A549 (cell line): ENCODE measurements at regions not wholly inside any gene's neighbourhood (a gene's known extent, or its start where the extent isn't known, plus 50 kb on each side); places are given as distances from the start of the nearest gene placed in this dataset.

ENCODE experiments used
- ATAC-seq, 2 experiments: fragments of 200-7000 bp in 1 of 2; fragments of >200 bp in 1 of 2; cut with Nextera tagmentation in 1 of 2; cut with Tn5 transposase in 1 of 2; 3 replicates each; pipeline versions ENCODE4 v1.8.0 to v1.9.1; 2018 to 2020; ENCODE audit warnings: mild to moderate bottlenecking in 1 of 2, moderate library complexity in 1 of 2
- CTCF ChIA-PET: fragments of 300-600 bp; sonication (Branson Sonifier 250); formaldehyde crosslinking; extraction: SDS; loops from one replicate; lab custom pipeline; 2021; ENCODE audit warnings: antibody characterized with exemption, inconsistent platforms; lab: Yijun Ruan, JAX
- POLR2A ChIA-PET: fragments of 350-600 bp; formaldehyde crosslinking; extraction: SDS; loops from one replicate; lab custom pipeline; 2021; ENCODE audit warnings: antibody characterized with exemption, inconsistent platforms; lab: Yijun Ruan, JAX
- DNase-seq, 2 experiments: peaks; one replicate each; pipeline versions ENCODE4 v3.0.0 to v3.0.0-alpha.2; 2011 to 2016; ENCODE audit warnings: low read depth in 1 of 2, low spot score in 1 of 2
- FAIRE-seq: peaks from 2 replicates; lab custom pipeline; 2011; peaks lifted over from hg19 to GRCh38; lab: Jason Lieb, UNC
- H3K27ac ChIP-seq, 2 experiments: fragments of >200 bp; sonication (Bioruptor Twin); formaldehyde crosslinking; 3 replicates each; pipeline ENCODE4 v1.5.1; 2016 to 2017
- H3K4me1 ChIP-seq: fragments of >200 bp; sonication (Bioruptor Twin); formaldehyde crosslinking; 3 replicates; pipeline ENCODE4 v1.6.1; 2016
- H3K4me2 ChIP-seq: fragments of >200 bp; sonication (Bioruptor Twin); formaldehyde crosslinking; 3 replicates; pipeline ENCODE4 v1.6.1; 2016
- H3K4me3 ChIP-seq: fragments of >200 bp; sonication (Bioruptor Twin); formaldehyde crosslinking; 3 replicates; pipeline ENCODE4 v1.5.1; 2016
- H3K9me3 ChIP-seq: fragments of >200 bp; sonication (Bioruptor Twin); formaldehyde crosslinking; 3 replicates; pipeline ENCODE4 v1.6.1; 2016
- CEBPB ChIP-seq, 2 experiments: fragments of >200 bp in 1 of 2; sonication (Bioruptor Twin) in 1 of 2; formaldehyde crosslinking in 1 of 2; IDR thresholded peaks; 2 replicates each; pipeline ENCODE4 v1.6.1; 2012 to 2016
- CHD2 ChIP-seq: fragments of 150-350 bp; IDR thresholded peaks from 2 replicates; pipeline ENCODE4 v1.6.1; 2014; ENCODE audit warnings: low read length; ENCODE audit not compliant: partially characterized antibody
- CTCF ChIP-seq: fragments of >200 bp; sonication (Bioruptor Twin); formaldehyde crosslinking; IDR thresholded peaks from 3 replicates; pipeline ENCODE4 v1.5.1; 2016
- ELK1 ChIP-seq: fragments of 150-350 bp; IDR thresholded peaks from 2 replicates; pipeline ENCODE4 v1.6.1; 2014; ENCODE audit warnings: low read depth, mild to moderate bottlenecking, low read length
- FOSB ChIP-seq: fragments of 250-450 bp; sonication (Bioruptor Pico); IDR thresholded peaks from 2 replicates; pipeline ENCODE4 v1.5.0; 2020; ENCODE audit warnings: mild to moderate bottlenecking, moderate library complexity
- HOXA7 ChIP-seq: fragments of 250-450 bp; sonication (Bioruptor Pico); IDR thresholded peaks from 2 replicates; pipeline ENCODE4 v1.5.0; 2020; ENCODE audit warnings: mild to moderate bottlenecking, moderate library complexity
- MYC ChIP-seq: IDR thresholded peaks from 2 replicates; pipeline ENCODE4 v1.6.1; 2012; ENCODE audit warnings: mild to moderate bottlenecking, inconsistent platforms, low read length, improper control_type of control experiment, borderline replicate concordance
- RAD21 ChIP-seq, 2 experiments: fragments of >200 bp in 1 of 2; sonication (Bioruptor Twin) in 1 of 2; formaldehyde crosslinking in 1 of 2; IDR thresholded peaks in 1 of 2; conservative IDR thresholded peaks in 1 of 2; 2 replicates in 1 of 2; 3 replicates in 1 of 2; pipeline ENCODE4 v1.6.1; 2012 to 2018; ENCODE audit warnings: inconsistent platforms in 1 of 2
- RARB ChIP-seq: fragments of 250-450 bp; sonication (Bioruptor Pico); IDR thresholded peaks from 2 replicates; pipeline ENCODE4 v1.8.0; 2021; ENCODE audit warnings: mild to moderate bottlenecking, moderate library complexity
- RNF2 ChIP-seq: fragments of 200-600 bp; sonication (generic); IDR thresholded peaks from 2 replicates; pipeline ENCODE4 v1.6.1; 2016; ENCODE audit warnings: low read depth, mild to moderate bottlenecking, antibody characterized with exemption, moderate library complexity, borderline replicate concordance
- SMC3 ChIP-seq: fragments of >200 bp; sonication (Bioruptor Twin); formaldehyde crosslinking; IDR thresholded peaks from 3 replicates; pipeline ENCODE4 v1.6.1; 2018; ENCODE audit warnings: inconsistent platforms
- TFCP2L1 ChIP-seq: fragments of 250-450 bp; sonication (Bioruptor Pico); IDR thresholded peaks from 2 replicates; pipeline ENCODE4 v1.5.0; 2021; ENCODE audit warnings: mild to moderate bottlenecking
- USF2 ChIP-seq: fragments of 450-650 bp; IDR thresholded peaks from 2 replicates; pipeline ENCODE4 v1.6.1; 2014; ENCODE audit warnings: antibody characterized with exemption
- ZC3H11A ChIP-seq: fragments of 450-650 bp; IDR thresholded peaks from 2 replicates; pipeline ENCODE4 v1.6.1; 2014; ENCODE audit warnings: antibody characterized with exemption, mild to moderate bottlenecking
- ZNF302 ChIP-seq: fragments of 250-450 bp; sonication (Bioruptor Pico); IDR thresholded peaks from 2 replicates; pipeline ENCODE4 v1.9.0; 2021; ENCODE audit warnings: inconsistent platforms, mild to moderate bottlenecking, moderate library complexity
- WGBS: methylation state at CpG from one replicate; pipeline ENCODE4 v1.1.6; 2017; ENCODE audit errors: missing lambda C conversion rate; 5-methylcytosine and 5-hydroxymethylcytosine counted together
- TF ChIP-seq, protein P1 (sequence below): IDR thresholded peaks from 2 replicates; pipeline ENCODE4 v1.6.1; 2012

DNA sequence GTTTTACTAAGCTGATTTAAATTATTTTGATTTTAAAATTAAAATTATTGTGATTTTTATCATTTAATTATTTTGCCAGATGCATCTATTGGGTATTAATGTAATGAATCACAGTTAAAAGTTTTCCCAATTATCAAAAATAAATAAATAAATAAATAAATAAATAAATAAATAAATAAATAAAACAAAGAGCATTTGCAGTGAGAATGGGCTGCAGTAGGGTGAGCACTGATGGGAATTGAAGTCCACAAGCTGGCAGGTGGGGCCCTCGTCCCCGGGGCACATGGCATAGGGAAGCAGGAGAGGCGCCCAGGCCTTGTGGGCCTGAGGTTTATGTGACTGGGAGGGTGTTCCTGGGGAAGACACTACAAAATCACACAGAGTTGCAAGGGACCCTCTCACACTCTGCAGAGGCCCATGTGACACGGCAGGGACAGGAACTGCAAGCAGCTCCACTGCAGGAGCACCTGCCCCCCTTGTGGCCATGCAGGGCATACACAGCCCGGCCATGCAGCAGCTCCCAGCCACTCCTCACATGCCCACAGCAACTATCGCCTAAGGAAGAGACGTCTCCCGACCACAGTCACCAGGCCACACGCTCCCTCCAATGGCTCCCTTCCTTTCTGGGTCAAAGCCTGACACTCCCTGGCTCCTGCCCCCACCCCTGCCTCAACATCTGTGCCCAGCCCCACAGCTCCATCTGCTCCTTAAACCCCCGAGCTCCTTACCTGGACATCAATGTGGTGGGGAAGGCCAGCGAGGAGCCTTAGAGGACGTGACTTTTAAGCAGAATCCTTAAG lies 256.3 kb upstream of the SFSWAP start:
- Histone ChIP-seq H3K9me3 (peaks cover 9% of the 10 kb centered on the region; the same call in 1 of the 3 replicates), H3K27ac (peak overlapping the region in 1 of 2 experiments; percentile 56; a peak in 3 of 6 replicates)
- POLR2A ChIA-PET, result no interaction called here
- peak; percentile 88 for FAIRE-seq
- no peak for TF ChIP-seq TFCP2L1 (CRISPR knock-in tag)
- TF ChIP-seq SMC3, result peak; percentile 81; the same call in 2 of the 3 replicates
- no peak for TF ChIP-seq FOSB (CRISPR knock-in tag)
- peak; percentile 81 to 88 for TF ChIP-seq RAD21 (conservative IDR thresholded peaks at IDR 0.05 in 1 of 2, IDR thresholded peaks at IDR 0.05 in 1 of 2)
- TF ChIP-seq USF2, result peak; percentile 68
- TF ChIP-seq CTCF, result peak; percentile 64
- peak; percentile 99 for TF ChIP-seq ZC3H11A
- TF ChIP-seq, protein P1, sequence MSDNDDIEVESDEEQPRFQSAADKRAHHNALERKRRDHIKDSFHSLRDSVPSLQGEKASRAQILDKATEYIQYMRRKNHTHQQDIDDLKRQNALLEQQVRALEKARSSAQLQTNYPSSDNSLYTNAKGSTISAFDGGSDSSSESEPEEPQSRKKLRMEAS, result peak; percentile 64; the same call in 1 of the 2 replicates
- TF ChIP-seq, all 56 proteins: peak for 6
- Histone ChIP-seq H3K4me2 (no peak overlapping the region), H3K4me3 (no peak overlapping the region), H3K4me1 (no peaks in the 10 kb centered on the region)
- DNase-seq, result peak; percentile 84 to 87
- WGBS, result 27% methylated on average over 12 of the region's 12 CpGs
- peak; percentile 97 to 100 for ATAC-seq
- CTCF ChIA-PET, result interaction anchor here (0.6 to 4.6 kb wide), 25 partner anchors 9 to 621 kb away, joined by 3 to 56 read pairs (median 4); no protein-coding TSS in a partner anchor

DNA sequence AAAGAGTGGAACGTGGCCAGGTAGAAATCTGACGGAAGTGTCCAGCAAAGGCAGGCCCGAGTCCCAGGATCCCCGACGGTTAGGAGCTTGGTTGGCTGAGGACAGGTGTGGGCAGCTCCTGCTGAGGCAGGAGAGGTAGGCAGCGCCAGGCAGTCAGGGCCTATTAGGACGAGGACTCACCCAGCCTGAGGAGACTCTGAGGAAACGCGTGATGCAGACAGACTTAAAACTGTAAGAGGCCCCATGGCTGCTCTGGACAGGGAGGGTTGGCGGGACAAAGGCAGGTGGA lies 255.7 kb upstream of the SFSWAP start:
- Histone ChIP-seq H3K4me3 (no peak overlapping the region), H3K9me3 (peaks cover 9% of the 10 kb centered on the region; the same call in 1 of the 3 replicates), H3K4me1 (no peaks in the 10 kb centered on the region), H3K4me2 (no peak overlapping the region), H3K27ac (peak overlapping the region in 1 of 2 experiments; percentile 56; a peak in 3 of 6 replicates)
- TF ChIP-seq ELK1 (no peak), TFCP2L1 (CRISPR knock-in tag) (no peak), RARB (CRISPR knock-in tag) (no peak), RNF2 (no peak), CHD2 (no peak), FOSB (CRISPR knock-in tag) (no peak), ZNF302 (CRISPR knock-in tag) (no peak)
- ATAC-seq, result peak in 1 of 2 experiments; percentile 10; a peak in 3 of 6 replicates
- no peak for FAIRE-seq
- ChIA-PET POLR2A (no interaction called here), CTCF (interaction anchor here (0.6 to 4.6 kb wide), 21 partner anchors 9 to 542 kb away, joined by 3 to 56 read pairs (median 5); no protein-coding TSS in a partner anchor)
- DNase-seq, result no peak
- 82% methylated on average over 10 of the region's 10 CpGs for WGBS

GRCh38 chr12:131455581-131456110 lies 255.2 kb upstream of the SFSWAP start:
- POLR2A ChIA-PET, result no interaction called here
- ATAC-seq, result no peak
- no peak for FAIRE-seq
- Histone ChIP-seq H3K4me3 (no peak overlapping the region), H3K9me3 (peaks cover 8% of the 10 kb centered on the region; the same call in 1 of the 3 replicates), H3K27ac (no peak overlapping the region), H3K4me2 (no peak overlapping the region), H3K4me1 (no peaks in the 10 kb centered on the region)
- CTCF ChIA-PET, result interaction anchor here (0.6 to 4.6 kb wide), 17 partner anchors 8 to 539 kb away, joined by 3 to 56 read pairs (median 5); no protein-coding TSS in a partner anchor
- WGBS, result 88% methylated on average over 6 of the region's 12 CpGs
- no peak for TF ChIP-seq MYC
- no peak for TF ChIP-seq RARB (CRISPR knock-in tag)
- TF ChIP-seq HOXA7 (CRISPR knock-in tag), result no peak
- no peak for TF ChIP-seq CEBPB (IDR thresholded peaks at IDR 0.05)
- no peak for DNase-seq
